ENCODE measurements at regions not wholly inside any gene's neighbourhood (a gene's known extent, or its start where the extent isn't known, plus 50 kb on each side); places are given as distances from the start of the nearest gene placed in this dataset.

- Histone ChIP-seq H3K4me1 (ENCODE audit: control insufficient read depth in 2 of 2, insufficient read depth in 2 of 2, low read length in 2 of 2) (no peaks in the 10 kb centered on the region), H3K36me3 (replicated peaks in 1 of 2; ENCODE audit: control extremely low read depth in 1 of 2, control insufficient read depth in 1 of 2, extremely low read depth in 1 of 2, insufficient read depth in 2 of 2, low read length in 1 of 2) (no peaks in the 10 kb centered on the region), H3K4me3 (ENCODE audit: control extremely low read depth in 1 of 5, extremely low read depth in 1 of 5, insufficient read depth in 1 of 5, low read depth in 2 of 5, low read length in 4 of 5) (no peak overlapping the region), H3K9me3 (ENCODE audit: control extremely low read depth in 1 of 3, control insufficient read depth in 2 of 3, insufficient read depth in 1 of 3, low read length in 2 of 3) (no peaks in the 10 kb centered on the region), H3K27ac (ENCODE audit: low read length in 2 of 2) (no peak overlapping the region), H3K27me3 (replicated peaks in 1 of 4; ENCODE audit: control extremely low read depth in 1 of 4, control insufficient read depth in 3 of 4, insufficient read depth in 4 of 4, low read length in 3 of 4) (no peaks in the 10 kb centered on the region), H3K9ac (ENCODE audit: low read length) (no peak overlapping the region), H3K79me2 (ENCODE audit: control insufficient read depth, insufficient read depth, low read length) (no peaks in the 10 kb centered on the region), H4K20me1 (ENCODE audit: control insufficient read depth, insufficient read depth, low read length, poor library complexity, severe bottlenecking) (no peaks in the 10 kb centered on the region), H3K4me2 (replicated peaks; ENCODE audit: low read depth, low read length, poor library complexity, severe bottlenecking) (no peak overlapping the region), H2AFZ (ENCODE audit: insufficient read depth, low read depth, low read length, poor library complexity, severe bottlenecking) (no peak overlapping the region)
- ChIA-PET CTCF (no interaction called here), POLR2A (no interaction called here)
- Mint-ChIP-seq H3K9me3 (ENCODE audit: insufficient read depth) (no peaks in the 10 kb centered on the region), H3K27ac (no peak overlapping the region), H3K4me1 (no peaks in the 10 kb centered on the region), H3K4me3 (no peak overlapping the region), H3K27me3 (peaks cover 5% of the 10 kb centered on the region)
- ATAC-seq (ENCODE audit: low read depth) (no peak), DNase-seq (no peak)
- WGBS (ENCODE audit: insufficient coverage) = no CpG with 5 or more reads among the region's 1 CpG
- intact Hi-C loops (cut with micrococcal nuclease) = no loop called here
- no peak for TF ChIP-seq EZH2 (IDR thresholded peaks at IDR 0.05; ENCODE audit: borderline replicate concordance, insufficient read depth, low read depth, low read length, poor library complexity, severe bottlenecking)
- TF ChIP-seq, protein P1, sequence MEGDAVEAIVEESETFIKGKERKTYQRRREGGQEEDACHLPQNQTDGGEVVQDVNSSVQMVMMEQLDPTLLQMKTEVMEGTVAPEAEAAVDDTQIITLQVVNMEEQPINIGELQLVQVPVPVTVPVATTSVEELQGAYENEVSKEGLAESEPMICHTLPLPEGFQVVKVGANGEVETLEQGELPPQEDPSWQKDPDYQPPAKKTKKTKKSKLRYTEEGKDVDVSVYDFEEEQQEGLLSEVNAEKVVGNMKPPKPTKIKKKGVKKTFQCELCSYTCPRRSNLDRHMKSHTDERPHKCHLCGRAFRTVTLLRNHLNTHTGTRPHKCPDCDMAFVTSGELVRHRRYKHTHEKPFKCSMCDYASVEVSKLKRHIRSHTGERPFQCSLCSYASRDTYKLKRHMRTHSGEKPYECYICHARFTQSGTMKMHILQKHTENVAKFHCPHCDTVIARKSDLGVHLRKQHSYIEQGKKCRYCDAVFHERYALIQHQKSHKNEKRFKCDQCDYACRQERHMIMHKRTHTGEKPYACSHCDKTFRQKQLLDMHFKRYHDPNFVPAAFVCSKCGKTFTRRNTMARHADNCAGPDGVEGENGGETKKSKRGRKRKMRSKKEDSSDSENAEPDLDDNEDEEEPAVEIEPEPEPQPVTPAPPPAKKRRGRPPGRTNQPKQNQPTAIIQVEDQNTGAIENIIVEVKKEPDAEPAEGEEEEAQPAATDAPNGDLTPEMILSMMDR (IDR thresholded peaks at IDR 0.05) = no peak
Measured at GRCh38 chr1:99170516-99170915, 93.8 kb upstream of the PLPPR4 start.

DNA sequence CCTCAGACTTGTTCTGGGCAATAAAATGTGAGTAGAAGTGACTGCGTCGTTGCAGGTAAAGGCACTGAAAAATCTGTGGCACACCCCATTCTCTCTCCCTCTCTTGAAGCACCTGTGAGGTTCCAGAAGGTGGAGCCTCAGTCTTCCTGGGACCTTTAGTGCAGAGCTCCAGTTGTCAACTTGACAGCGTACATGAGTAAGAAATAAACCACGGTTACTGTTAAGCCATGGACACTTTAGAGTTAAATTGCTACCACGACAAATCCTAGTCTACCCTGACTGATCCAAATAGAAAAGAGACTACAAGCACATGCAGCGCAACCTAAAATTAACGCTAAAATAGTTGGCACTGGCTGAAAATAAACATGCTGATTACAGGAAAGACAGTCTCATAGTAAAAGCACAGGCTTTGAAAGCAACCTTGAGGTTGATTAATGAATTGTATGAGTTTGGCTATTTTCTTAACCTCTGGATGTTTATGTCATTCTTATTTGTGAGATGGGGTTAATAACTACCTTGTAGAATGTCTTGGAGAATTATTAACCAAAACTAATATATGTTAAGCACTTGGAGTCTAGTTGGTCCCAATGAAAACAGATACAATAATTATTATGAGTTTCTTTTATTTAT lies 93.0 kb upstream of the PLPPR4 start:
- intact Hi-C loops (cut with micrococcal nuclease) = no loop called here
- no peak for DNase-seq
- Histone ChIP-seq H2AFZ (ENCODE audit: insufficient read depth, low read depth, low read length, poor library complexity, severe bottlenecking) (no peak overlapping the region), H3K27ac (ENCODE audit: low read length in 2 of 2) (no peak overlapping the region), H3K27me3 (replicated peaks in 1 of 4; ENCODE audit: control extremely low read depth in 1 of 4, control insufficient read depth in 3 of 4, insufficient read depth in 4 of 4, low read length in 3 of 4) (no peaks in the 10 kb centered on the region), H3K9ac (ENCODE audit: low read length) (no peak overlapping the region), H4K20me1 (ENCODE audit: control insufficient read depth, insufficient read depth, low read length, poor library complexity, severe bottlenecking) (no peaks in the 10 kb centered on the region), H3K9me3 (ENCODE audit: control extremely low read depth in 1 of 3, control insufficient read depth in 2 of 3, insufficient read depth in 1 of 3, low read length in 2 of 3) (no peaks in the 10 kb centered on the region), H3K4me3 (ENCODE audit: control extremely low read depth in 1 of 5, extremely low read depth in 1 of 5, insufficient read depth in 1 of 5, low read depth in 2 of 5, low read length in 4 of 5) (no peak overlapping the region), H3K79me2 (ENCODE audit: control insufficient read depth, insufficient read depth, low read length) (no peaks in the 10 kb centered on the region), H3K4me2 (replicated peaks; ENCODE audit: low read depth, low read length, poor library complexity, severe bottlenecking) (no peak overlapping the region), H3K4me1 (ENCODE audit: control insufficient read depth in 2 of 2, insufficient read depth in 2 of 2, low read length in 2 of 2) (no peaks in the 10 kb centered on the region), H3K36me3 (replicated peaks in 1 of 2; ENCODE audit: control extremely low read depth in 1 of 2, control insufficient read depth in 1 of 2, extremely low read depth in 1 of 2, insufficient read depth in 2 of 2, low read length in 1 of 2) (no peaks in the 10 kb centered on the region)
- ChIA-PET CTCF (no interaction called here), POLR2A (no interaction called here)
- Mint-ChIP-seq H3K9me3 (ENCODE audit: insufficient read depth) (no peaks in the 10 kb centered on the region), H3K4me3 (no peak overlapping the region), H3K27me3 (peaks cover 5% of the 10 kb centered on the region), H3K4me1 (no peaks in the 10 kb centered on the region), H3K27ac (no peak overlapping the region)
- ATAC-seq (ENCODE audit: low read depth) = no peak
- 100% methylated on average over 3 of the region's 7 CpGs for WGBS (ENCODE audit: insufficient coverage)
- no peak for TF ChIP-seq EZH2 (IDR thresholded peaks at IDR 0.05; ENCODE audit: borderline replicate concordance, insufficient read depth, low read depth, low read length, poor library complexity, severe bottlenecking)
- TF ChIP-seq, protein P1 (IDR thresholded peaks at IDR 0.05) = no peak

Measured in B cell (primary cell).